H1 (cell line): ENCODE measurements at regions not wholly inside any gene's neighbourhood (a gene's known extent, or its start where the extent isn't known, plus 50 kb on each side); places are given as distances from the start of the nearest gene placed in this dataset.

Experiments used
- RAD21 ChIP-seq, 2 experiments: IDR thresholded peaks in 1 of 2; conservative IDR thresholded peaks in 1 of 2; 2 replicates each; pipeline ENCODE4 v1.6.1; 2011; ENCODE audit warnings: low read depth in 2 of 2, low read length in 2 of 2, improper control_type of control experiment in 1 of 2, inconsistent platforms in 1 of 2, mild to moderate bottlenecking in 1 of 2, moderate library complexity in 1 of 2
- RNF2 ChIP-seq: fragments of 200-900, 300-1000 bp; sonication (generic); IDR thresholded peaks from 2 replicates; pipeline ENCODE4 v1.7.1; 2016; ENCODE audit warnings: borderline replicate concordance, low read depth, mild to moderate bottlenecking, antibody characterized with exemption, low read length; ENCODE audit not compliant: poor library complexity, severe bottlenecking; ENCODE audit errors: missing control alignments
- SRF ChIP-seq: IDR thresholded peaks from 2 replicates; pipeline ENCODE4 v1.6.1; 2011; ENCODE audit warnings: mild to moderate bottlenecking, low read depth, low read length, moderate library complexity
- TCF12 ChIP-seq: IDR thresholded peaks from 2 replicates; pipeline ENCODE4 v1.6.1; 2011; ENCODE audit warnings: low read depth, mild to moderate bottlenecking, low read length
- TEAD4 ChIP-seq: IDR thresholded peaks from 2 replicates; pipeline ENCODE4 v1.6.1; 2012; ENCODE audit warnings: low read depth, low read length, inconsistent platforms, mixed read lengths
- YY1 ChIP-seq: IDR thresholded peaks from 2 replicates; pipeline ENCODE4 v1.6.1; 2011; ENCODE audit warnings: low read depth, mild to moderate bottlenecking, low read length
- ZNF274 ChIP-seq: IDR thresholded peaks from 2 replicates; pipeline ENCODE4 v1.7.0; 2012; ENCODE audit warnings: low read length, borderline replicate concordance; ENCODE audit errors: extremely low read depth
- TF ChIP-seq, protein P1 (sequence below), 3 experiments: IDR thresholded peaks; 1 replicate in 2 of 3; 2 replicates in 1 of 3; pipeline versions ENCODE4 v1.5.1 to v1.6.1; 2011; ENCODE audit warnings: low read length in 3 of 3, mild to moderate bottlenecking in 3 of 3, inconsistent platforms in 2 of 3, low read depth in 1 of 3, moderate library complexity in 1 of 3; ENCODE audit not compliant: insufficient read depth in 1 of 3; ENCODE audit errors: control extremely low read depth in 1 of 3

DNA sequence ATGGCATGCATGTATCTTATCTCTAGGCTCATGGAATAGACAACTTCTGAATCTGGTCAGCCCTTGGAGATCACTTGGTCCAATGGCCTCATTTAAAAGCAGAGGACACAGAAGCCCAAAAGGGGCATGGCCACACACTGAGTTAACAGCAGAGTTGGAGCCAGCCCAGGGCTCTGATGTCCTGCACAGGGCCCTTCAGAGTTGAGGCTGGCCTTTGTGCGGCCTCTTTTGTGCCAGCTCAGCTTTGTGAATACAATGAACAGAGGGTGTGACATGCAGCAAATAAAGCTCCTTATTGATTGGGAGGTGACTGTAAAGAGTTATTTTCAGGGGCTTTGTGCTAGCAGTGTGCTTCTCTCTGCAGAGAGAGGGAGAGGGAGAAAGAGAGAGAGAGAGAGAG lies 150.1 kb upstream of the STK32A start:
- TF ChIP-seq RAD21 (IDR thresholded peaks at IDR 0.05 in 1 of 2, conservative IDR thresholded peaks at IDR 0.05 in 1 of 2; ENCODE audit: low read depth in 2 of 2, low read length in 2 of 2) (no peak), ZNF274 (no peak), RNF2 (no peak), TCF12 (no peak), YY1 (no peak), TEAD4 (no peak), SRF (no peak)
- TF ChIP-seq, protein P1, sequence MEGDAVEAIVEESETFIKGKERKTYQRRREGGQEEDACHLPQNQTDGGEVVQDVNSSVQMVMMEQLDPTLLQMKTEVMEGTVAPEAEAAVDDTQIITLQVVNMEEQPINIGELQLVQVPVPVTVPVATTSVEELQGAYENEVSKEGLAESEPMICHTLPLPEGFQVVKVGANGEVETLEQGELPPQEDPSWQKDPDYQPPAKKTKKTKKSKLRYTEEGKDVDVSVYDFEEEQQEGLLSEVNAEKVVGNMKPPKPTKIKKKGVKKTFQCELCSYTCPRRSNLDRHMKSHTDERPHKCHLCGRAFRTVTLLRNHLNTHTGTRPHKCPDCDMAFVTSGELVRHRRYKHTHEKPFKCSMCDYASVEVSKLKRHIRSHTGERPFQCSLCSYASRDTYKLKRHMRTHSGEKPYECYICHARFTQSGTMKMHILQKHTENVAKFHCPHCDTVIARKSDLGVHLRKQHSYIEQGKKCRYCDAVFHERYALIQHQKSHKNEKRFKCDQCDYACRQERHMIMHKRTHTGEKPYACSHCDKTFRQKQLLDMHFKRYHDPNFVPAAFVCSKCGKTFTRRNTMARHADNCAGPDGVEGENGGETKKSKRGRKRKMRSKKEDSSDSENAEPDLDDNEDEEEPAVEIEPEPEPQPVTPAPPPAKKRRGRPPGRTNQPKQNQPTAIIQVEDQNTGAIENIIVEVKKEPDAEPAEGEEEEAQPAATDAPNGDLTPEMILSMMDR (IDR thresholded peaks at IDR 0.05; ENCODE audit: control extremely low read depth in 1 of 3, insufficient read depth in 1 of 3, low read depth in 1 of 3, low read length in 3 of 3) = no peak
